H7 (cell line): ENCODE measurements at regions not wholly inside any gene's neighbourhood (a gene's known extent, or its start where the extent isn't known, plus 50 kb on each side); places are given as distances from the start of the nearest gene placed in this dataset.

Source experiments
- DNase-seq: peaks from one replicate; pipeline ENCODE4 v3.0.0; 2012
- H3K27me3 ChIP-seq: 2 replicates; pipeline ENCODE4 v1.6.0; 2011; ENCODE audit warnings: mild to moderate bottlenecking, low read length; ENCODE audit not compliant: control insufficient read depth, insufficient read depth
- H3K36me3 ChIP-seq: replicated peaks from 2 replicates; pipeline ENCODE4 v1.5.1; 2011; ENCODE audit warnings: low read length; ENCODE audit not compliant: control insufficient read depth, insufficient read depth
- H3K4me3 ChIP-seq: 2 replicates; pipeline ENCODE4 v1.5.1; 2011; ENCODE audit warnings: low read depth, mild to moderate bottlenecking, control low read depth, low read length, moderate library complexity; ENCODE audit not compliant: insufficient read depth

DNA sequence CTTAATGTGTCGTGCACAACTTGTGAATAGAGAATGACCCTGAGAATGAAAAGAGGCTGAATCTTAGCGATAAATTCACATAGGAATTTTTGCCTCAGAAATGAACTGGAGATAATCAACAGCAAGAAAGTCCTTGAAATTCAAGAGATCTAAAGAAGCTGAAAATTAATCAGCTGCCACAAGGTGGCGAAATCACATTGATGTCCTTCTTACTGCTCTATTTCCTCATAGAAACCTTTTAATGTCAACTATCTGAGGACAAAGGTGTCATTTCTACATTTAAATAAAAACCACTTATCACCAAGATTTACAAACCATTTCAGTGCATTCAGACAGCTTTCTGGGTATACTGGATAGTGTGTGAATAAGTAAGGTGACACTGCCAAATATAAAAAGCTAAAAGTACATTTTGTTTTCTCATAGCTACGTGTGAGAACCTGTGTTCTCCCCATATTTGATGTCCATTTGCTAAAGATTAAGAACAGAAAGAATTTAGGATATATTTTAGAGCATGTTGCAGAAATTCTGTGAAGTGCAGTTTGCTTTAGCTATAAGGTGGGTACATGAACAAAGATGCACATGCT lies 485.3 kb upstream of the PTBP2 start:
- Histone ChIP-seq H3K36me3 (no peaks in the 10 kb centered on the region), H3K27me3 (no peaks in the 10 kb centered on the region; the same call in 1 of the 2 replicates), H3K4me3 (no peak overlapping the region)
- DNase-seq = peak; percentile 23

GRCh38 chr1:96238426-96238825 lies 483.2 kb upstream of the PTBP2 start:
- no peaks in the 10 kb centered on the region for H3K36me3 ChIP-seq
- H3K27me3 ChIP-seq = no peaks in the 10 kb centered on the region; the same call in 1 of the 2 replicates
- no peak for DNase-seq
- H3K4me3 ChIP-seq = no peak overlapping the region

DNA sequence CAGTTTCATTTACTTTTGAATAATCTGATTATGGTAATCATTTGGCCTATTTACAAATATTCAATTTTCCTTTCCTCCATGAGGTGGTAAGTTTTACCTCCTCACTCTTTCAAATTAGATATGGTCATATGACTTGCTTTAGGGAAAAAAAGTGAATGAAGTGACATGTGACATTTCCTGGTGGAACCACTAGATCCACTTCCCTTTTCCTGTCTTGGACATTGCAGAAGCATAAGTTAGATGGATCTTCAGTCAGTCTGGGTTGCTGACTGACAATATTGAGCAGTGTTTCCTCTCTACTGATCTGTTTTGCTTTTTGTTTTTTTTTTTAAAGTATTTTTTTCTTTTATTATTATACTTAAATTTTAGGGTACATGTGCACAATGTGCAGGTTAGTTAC lies 481.1 kb upstream of the PTBP2 start:
- no peaks in the 10 kb centered on the region for H3K36me3 ChIP-seq
- no peak for DNase-seq
- no peaks in the 10 kb centered on the region for H3K27me3 ChIP-seq
- H3K4me3 ChIP-seq = no peak overlapping the region

GRCh38 chr1:96253246-96254035 lies 468.1 kb upstream of the PTBP2 start:
- Histone ChIP-seq H3K4me3 (no peak overlapping the region), H3K27me3 (no peaks in the 10 kb centered on the region), H3K36me3 (no peaks in the 10 kb centered on the region)
- no peak for DNase-seq

DNA sequence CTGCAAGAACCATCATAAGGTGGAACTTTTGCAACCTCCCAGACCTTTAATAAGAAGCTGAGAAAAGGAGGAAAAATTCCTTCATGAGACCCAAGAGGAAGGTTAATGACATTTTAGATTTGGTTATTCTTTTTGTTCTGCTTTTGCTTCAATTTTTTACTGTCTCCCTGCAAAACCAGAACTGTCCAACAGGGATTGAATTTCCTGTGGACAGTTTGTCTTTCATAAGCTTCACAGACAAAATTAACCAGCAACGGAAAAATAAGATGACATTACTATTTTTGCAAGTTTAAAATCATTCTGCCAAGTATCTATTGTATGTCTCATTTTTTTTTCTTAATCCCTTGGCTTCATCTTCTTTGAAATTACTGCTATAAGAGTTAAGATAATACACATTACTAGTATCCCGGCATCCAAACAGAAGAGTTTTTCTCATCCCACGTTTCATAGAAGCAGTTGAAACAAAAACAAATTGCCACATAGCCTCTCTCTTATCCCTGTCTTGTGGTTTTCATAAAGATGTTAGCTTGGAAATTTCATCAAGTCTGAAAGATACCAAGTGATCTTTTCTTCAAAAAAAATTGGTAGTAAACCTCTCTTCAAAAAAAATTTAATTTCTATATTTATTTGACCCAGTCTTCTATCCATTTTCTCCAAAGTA lies 465.3 kb upstream of the PTBP2 start:
- Histone ChIP-seq H3K4me3 (no peak overlapping the region), H3K36me3 (no peaks in the 10 kb centered on the region), H3K27me3 (no peaks in the 10 kb centered on the region)
- DNase-seq = no peak

DNA sequence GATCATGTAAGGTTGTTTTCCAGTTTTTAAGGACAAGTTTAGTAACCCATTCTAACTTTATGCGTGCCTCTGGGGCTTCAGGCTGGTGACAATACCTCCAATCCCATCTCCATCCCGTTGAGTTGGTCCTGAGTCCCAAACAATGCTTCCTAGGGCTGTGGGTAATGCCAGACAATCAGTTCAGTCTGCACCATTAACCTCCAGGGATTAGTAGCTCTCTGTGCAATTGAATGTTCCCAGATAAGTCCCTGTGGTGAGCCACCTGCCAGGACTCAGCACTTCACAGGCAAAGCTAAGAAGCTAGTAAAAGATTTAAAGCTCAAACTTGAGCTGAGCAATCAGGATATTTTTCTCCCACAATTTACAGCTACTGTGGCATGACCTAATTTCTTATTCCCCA lies 462.2 kb upstream of the PTBP2 start:
- H3K27me3 ChIP-seq = no peaks in the 10 kb centered on the region
- H3K4me3 ChIP-seq = no peak overlapping the region
- no peaks in the 10 kb centered on the region for H3K36me3 ChIP-seq
- peak; percentile 23 for DNase-seq

- Histone ChIP-seq H3K4me3 (no peak overlapping the region), H3K27me3 (no peaks in the 10 kb centered on the region), H3K36me3 (no peaks in the 10 kb centered on the region)
- DNase-seq = no peak
Observed at GRCh38 chr1:96281491-96281890, 440.1 kb upstream of the PTBP2 start.

- no peak overlapping the region for H3K4me3 ChIP-seq
- H3K27me3 ChIP-seq = no peaks in the 10 kb centered on the region
- no peaks in the 10 kb centered on the region for H3K36me3 ChIP-seq
Observed at GRCh38 chr1:96290033-96290432, 431.6 kb upstream of the PTBP2 start.

GRCh38 chr1:96290801-96291200 lies 430.8 kb upstream of the PTBP2 start:
- H3K27me3 ChIP-seq = no peaks in the 10 kb centered on the region
- H3K36me3 ChIP-seq = no peaks in the 10 kb centered on the region
- DNase-seq = no peak
- no peak overlapping the region for H3K4me3 ChIP-seq

More at GRCh38 chr1:96290033-96290432, 431.6 kb upstream of the PTBP2 start:
- no peak for DNase-seq

- no peak for DNase-seq
- Histone ChIP-seq H3K36me3 (no peaks in the 10 kb centered on the region), H3K4me3 (no peak overlapping the region), H3K27me3 (no peaks in the 10 kb centered on the region)
Observed at GRCh38 chr1:96291468-96291867, 430.1 kb upstream of the PTBP2 start.

DNA sequence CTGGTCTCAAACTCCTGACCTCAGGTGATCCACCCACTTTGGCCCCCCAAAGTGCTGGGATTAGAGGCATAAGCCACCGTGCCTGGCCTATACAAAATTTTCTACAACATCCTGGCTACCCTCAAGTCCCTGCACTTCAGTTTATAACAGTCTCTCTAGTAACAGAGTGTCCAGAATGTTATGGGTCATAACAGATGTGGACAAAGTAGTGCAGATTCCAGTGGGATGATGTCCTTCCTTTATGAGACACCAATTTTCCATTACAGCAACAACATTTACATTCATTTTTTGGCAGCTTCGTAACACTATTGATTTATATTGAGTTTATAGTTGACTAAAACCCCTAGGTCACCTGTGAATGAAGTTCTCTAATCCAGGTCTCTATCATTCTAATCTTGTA lies 429.4 kb upstream of the PTBP2 start:
- no peak for DNase-seq
- Histone ChIP-seq H3K27me3 (no peaks in the 10 kb centered on the region), H3K36me3 (no peaks in the 10 kb centered on the region), H3K4me3 (no peak overlapping the region)

DNA sequence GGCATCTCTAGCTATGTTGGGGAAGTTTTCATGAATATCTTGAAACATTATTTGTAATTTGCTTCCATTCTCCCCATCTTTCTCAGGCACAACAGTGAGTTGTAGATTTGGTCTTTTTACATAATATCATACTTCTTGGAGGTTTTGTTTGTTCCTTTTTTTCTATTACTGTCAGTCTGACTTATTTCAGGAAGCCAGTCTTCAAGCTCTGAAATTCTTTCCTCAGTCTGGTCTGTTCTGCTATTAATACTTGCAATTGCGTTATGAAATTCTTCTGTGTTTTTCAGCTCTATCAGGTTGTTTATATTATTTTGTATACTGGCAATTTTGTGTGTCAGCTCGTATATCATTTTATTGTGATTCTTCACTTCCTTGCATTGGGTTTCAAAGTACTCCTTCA lies 424.6 kb upstream of the PTBP2 start:
- DNase-seq = no peak
- no peaks in the 10 kb centered on the region for H3K27me3 ChIP-seq
- H3K36me3 ChIP-seq = no peaks in the 10 kb centered on the region
- no peak overlapping the region for H3K4me3 ChIP-seq

DNA sequence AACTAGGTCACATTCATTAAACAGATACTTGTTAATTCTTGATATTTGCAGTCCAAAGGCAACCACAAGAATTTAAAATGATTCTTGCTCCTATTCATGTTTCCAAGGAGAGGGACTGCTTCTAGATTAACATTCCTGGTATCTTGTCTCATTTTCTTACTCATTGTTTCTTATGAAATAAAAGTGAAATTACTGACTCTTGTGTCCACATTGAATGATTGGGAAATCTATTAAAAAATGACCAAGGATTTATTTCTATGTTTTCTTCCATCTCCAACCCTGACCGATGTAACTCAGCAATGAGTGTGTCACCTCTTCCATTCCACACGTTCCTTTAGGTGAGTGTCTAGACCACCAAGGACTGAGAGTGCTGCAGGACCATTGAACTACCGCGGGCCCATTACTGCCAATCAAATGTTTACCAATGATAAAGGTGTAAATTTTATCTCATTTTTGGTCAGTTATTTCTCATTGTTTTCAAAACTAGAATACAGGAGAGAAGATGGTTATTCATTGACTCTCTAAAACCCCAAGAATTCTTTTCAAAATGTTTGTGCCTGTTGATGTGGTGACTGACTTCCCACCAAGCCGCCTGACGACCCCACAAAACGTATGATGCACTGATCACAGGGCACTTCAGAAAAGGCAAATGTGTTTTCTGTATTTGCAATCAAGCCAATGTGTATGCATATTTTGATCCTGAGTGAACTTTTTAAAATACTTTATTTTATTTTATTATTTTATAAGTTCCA lies 414.6 kb upstream of the PTBP2 start:
- Histone ChIP-seq H3K4me3 (no peak overlapping the region), H3K27me3 (no peaks in the 10 kb centered on the region), H3K36me3 (no peaks in the 10 kb centered on the region)
- DNase-seq = no peak

DNA sequence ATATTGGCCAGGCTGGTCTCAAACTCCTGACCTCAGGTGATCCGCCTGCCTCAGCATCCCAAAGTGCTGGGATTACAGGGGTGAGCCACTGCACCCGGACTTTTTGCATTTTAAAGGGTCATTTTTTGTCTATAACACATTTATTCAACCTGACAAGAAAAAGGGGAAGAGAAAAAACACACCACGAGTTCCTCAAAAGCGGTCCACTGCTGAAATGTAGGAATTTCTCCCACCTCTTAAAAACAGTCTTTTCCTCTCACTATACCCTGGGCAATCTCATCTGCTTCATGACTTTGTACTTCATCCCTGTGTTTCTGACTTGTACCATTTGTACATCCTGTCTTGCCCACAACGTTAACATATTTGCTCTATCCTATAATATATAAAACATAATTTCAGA lies 413.3 kb upstream of the PTBP2 start:
- no peaks in the 10 kb centered on the region for H3K27me3 ChIP-seq
- H3K4me3 ChIP-seq = no peak overlapping the region
- DNase-seq = no peak
- H3K36me3 ChIP-seq = no peaks in the 10 kb centered on the region
